NOMO-1 (cell line): ENCODE measurements at regions not wholly inside any gene's neighbourhood (a gene's known extent, or its start where the extent isn't known, plus 50 kb on each side); places are given as distances from the start of the nearest gene placed in this dataset.

Experiments
- DNase-seq, 2 experiments: peaks; one replicate each; lab custom pipeline; 2025; ENCODE audit not compliant: unreplicated experiment in 2 of 2; lab: John Stamatoyannopoulos, UW

- DNase-seq, result no peak
Measured at GRCh38 chr2:204104811-204105210, 168.2 kb downstream of the ICOS start.

DNA sequence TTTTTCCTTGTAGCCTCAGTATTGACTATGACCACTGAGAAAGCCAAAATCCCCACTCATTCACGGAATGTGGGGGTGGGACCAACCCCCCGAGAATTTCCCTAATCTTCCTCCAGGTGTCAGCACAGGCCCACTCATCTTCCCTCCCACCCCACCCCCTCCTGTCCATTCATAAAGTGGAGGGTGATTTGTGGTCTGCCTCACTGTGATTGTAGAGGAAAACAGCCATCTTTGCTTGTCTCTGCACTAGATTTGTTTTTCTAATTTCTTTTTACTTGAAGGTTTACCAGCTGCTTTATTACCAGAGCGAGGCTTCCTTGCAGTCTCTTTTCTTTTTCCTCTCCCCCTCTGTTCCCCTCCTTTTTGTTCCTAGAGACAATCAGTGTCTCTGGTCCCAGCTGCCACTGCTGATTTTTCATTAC lies 171.8 kb downstream of the ICOS start:
- DNase-seq, result no peak

DNA sequence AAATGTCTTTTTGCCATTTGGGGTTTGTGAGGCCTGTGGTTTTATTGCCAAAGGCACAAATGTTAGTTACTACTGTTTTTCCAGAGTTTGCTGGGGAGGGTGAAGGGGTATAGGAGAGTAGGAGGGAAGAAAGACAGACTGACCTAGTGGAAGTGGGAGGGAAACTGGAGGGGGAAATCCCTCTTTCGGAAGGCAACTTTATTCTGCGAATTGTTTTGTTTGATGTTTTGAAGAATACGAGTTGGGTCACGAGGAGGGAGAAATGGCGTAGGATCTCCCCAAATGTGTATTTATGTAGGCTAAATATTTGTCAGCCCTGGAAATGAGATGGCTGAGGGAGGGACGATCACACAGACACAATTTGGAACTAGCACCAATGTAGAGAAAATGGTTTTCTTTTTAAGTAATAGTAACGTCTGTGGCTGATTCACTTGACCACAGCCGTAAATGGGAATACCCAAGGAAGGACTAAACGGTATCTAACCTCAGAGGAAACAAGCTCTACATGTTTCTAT lies 172.3 kb downstream of the ICOS start:
- no peak for DNase-seq

DNA sequence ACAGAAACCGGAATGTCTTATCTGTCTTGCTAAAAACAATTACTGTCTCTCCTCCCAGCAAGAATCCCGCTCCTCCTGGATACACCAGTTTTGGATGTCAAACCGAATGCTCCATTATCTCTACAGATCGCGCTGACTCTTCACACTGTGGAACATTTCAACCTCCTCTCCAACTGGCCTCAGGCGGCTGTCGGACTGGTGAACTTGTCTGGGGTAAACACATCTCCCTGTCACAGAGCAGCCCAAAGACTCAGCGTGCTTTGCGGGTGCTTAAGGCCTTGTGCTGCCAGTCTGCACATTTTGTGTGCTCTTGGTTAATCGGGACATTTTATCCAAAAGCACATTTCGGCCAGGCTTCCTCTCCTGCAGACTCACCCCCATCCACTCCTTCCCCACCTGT lies 173.1 kb downstream of the ICOS start:
- no peak for DNase-seq

DNA sequence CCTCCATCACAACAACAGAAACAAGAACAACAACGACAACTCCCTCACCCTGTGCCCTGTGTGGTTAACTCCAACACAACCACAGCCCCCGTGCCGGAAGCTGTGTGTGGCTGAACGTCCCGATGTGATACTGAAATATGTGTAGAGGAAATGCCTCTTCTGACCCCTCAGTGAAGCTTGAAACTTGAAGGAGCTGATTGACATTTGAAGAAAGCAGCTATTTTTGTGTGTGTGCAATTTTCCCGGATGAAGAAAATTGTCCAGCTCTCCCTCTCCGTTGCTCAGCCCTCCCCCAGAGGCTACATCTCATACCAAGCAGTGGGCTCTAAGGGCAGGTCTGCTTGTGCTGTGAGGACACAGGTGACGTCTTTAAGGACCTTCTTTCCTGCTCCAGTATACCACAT lies 173.8 kb downstream of the ICOS start:
- DNase-seq, result no peak

DNA sequence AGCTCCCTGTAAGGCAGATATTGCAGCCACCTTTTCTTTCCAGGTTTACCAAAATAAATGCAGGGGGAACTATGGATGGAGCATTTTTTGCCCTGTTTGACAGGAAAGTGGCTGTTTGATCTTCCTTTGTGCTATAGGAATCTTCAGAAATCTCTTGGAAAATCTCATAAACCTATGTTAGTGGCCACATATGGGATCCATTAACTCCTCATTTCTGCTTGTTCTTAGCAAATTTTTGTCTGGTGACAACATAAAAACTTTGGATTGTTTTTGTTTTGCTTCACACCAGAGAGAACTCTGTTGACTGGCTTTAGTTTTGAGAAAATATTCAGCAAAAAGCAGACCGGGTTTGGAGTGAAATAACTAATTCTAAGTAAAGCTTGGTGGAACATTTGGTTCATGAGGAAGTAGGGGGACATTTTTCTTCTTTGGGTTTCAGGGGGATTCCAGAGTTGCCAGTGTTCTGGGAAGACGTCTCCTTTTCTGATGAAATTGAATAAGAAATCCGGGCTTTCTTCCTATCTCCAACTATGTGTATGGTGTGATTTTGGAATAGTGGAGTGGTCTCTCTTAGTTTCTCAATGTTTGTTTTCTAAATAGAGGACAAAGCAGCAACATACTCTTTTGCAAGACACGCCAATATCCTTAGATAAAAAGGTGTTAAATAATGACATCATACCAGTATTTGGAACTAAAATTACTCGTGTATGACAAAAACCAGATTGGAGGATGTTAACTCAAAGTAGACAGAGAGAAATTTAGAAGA lies 174.4 kb downstream of the ICOS start:
- no peak for DNase-seq

GRCh38 chr2:204112084-204112770 lies 175.7 kb downstream of the ICOS start:
- DNase-seq, result no peak

DNA sequence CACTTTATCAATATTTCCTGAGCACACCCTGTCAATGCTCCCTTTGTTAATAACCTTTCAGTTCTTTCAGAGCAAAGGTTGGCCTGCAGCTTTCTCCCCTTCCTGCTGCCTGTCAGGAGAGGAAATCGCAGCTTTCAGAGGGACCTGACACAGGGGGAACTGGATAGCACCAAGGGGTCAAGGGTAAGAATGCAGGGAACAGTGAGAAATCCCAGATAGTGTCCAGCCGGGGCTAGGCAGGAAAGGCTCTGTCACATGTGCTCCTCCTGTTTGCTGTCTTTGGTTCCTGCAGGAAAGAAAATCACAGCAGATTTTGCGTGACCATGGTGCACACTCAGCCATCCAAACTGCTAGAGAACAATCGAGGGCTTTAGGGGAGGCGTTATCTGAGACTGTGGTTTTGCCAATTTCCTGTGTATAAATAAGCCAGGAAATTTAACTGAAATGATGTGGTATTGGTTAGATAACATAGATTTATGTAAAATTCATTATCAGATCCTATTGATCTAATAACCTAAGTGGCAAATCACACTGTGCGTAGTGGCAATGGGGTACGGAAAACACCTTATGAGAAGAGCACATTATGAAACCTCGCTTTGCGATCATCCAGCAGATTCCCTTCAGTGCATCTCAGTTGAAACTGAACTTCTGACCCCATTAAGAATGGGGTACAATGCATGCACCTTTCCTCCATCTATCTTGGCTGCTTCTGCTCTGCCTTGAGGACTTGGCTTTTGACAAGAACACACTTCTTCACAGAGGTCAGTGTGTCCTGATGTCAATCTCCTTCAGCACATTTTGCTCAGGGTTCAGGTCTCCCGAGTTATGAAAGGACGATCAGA lies 178.0 kb downstream of the ICOS start:
- DNase-seq, result no peak

GRCh38 chr2:204115137-204116056 lies 178.8 kb downstream of the ICOS start:
- DNase-seq, result no peak

DNA sequence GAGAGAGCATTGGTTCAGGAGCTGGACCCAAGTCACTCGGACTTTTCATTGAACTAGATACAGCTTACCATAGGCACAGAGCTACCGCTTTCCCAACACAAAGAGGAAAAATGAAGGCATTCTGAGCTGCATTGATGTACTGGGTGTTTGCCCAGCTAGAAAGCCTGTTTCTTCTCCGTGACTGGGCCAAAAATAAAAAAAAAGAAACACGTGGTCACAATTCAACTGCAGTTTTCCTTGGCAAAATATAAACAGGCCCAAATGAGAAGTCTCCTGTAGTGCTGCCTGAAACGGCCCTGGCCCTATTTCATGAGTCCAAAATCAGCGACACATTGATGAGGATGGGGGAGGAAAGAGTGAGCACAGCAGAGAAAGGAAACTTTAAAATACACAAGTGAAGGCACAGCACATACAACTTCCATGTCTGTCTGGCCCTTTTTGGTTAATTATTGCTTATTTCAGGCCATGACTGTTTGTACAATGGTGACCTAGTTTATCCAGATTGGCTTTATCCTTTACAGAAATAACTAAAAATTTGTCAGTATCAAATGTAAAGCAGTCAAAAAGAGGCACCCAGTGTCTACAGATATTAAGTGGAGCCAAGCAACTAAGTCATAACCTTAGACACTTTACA lies 179.7 kb downstream of the ICOS start:
- DNase-seq, result no peak

- no peak for DNase-seq
Measured at GRCh38 chr2:204122425-204122824, 185.9 kb downstream of the ICOS start.

- no peak for DNase-seq
Measured at GRCh38 chr2:204124140-204124750, 187.7 kb downstream of the ICOS start.

DNA sequence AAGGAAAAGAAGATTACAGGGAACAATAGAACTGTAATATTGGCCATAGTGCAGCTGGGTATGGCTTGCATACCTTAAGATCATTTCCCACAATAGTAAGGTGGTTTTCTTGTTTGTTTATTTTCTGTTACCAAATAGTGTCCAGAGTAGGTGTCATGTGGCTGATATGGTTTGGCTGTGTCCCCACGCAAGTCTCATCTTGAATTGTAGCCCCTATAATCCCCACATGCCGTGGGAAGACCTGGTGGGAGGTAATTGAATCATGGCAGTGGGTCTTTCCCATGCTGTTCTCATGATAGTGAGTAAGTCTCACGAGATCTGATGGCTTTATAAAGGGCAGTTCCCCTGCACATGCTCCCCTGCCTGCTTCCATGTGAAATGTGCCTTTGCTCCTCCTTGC lies 190.1 kb downstream of the ICOS start:
- no peak for DNase-seq

DNA sequence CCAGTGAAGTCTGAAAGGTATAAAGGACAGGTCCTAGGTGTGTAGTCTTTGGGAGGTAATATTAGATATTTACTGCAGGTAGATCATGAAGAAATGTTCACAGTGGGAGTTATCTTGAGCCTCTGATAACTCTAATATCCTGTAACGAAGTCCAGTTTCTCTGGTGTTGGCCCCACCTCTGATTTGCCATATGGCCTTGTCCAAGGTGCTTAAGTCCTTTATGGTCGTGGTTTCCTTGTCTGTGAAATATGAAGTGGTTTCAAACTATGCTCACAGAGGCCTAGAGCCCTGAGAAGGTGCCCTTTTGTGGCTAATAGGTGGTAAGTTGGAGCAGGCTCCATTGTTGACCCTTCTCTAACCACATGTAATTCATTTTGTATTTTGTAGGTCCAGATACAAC lies 190.7 kb downstream of the ICOS start:
- DNase-seq, result no peak

DNA sequence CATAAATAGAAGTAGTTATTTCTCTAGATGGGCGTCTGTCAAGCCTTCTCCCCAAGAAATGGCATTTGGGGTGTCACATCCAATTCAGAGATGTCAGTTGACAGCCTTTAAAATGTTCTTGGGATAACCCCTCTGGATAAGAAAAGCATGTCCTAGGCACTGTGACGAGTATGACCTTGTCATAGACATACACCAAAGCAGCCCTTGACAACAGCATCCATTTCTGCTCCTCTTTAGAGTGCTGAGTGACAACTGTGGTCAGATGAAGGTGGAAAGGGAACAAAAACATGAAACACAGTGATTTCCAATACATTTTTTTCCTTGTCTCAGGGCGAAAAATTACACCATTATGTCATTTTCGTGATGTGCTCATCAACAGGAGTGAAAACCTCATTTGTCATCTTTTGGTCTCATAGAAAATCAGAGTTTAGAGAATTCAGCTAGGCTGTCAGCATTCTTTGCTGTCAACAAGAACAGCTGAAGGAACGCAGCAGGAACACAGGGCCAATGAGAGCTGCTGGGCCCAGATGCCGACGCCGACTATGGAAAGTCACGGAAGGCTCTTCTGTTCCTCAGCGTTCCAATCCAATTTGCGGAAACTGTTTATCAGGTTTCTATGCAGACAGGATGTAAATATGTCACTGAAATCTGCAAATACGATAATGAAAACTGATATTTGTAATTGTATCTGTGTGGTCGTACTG lies 193.2 kb downstream of the ICOS start:
- no peak for DNase-seq

DNA sequence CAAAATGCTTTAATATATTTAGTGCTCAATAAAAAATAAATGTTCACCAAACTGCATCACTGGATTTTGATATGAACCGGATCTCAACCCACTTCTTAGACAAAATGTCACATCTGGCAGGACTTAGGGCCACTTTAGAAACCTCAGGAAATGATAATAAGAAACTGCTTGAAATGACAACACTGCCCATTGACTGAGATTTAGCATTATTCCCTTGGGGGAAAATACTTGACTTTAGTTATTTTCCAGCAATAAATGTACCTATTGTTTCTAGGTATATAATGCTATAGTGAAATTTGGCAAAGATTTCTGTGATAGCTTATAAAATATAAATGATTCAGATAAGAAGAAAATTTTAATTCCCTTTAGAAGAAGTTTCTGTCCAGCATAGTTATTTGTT lies 195.1 kb downstream of the ICOS start:
- DNase-seq, result no peak

DNA sequence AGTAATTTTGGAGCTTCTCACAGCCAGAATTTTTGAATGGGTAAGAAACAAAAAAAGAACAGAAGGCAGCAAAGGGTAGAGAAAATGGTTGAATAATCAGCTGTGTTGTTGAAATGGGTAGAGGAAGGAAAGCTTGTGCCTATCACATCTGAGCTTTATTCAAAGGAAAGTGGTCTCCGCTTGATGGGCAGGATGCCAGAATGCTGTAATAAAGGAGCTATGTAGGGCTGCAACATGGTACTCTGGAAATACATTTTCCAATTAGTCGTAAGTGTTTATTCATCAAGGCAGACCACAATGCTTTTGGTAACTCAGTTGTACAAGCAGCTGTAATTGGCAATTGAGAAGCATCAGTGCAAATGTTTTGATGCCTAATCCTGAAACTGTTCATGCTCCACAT lies 196.9 kb downstream of the ICOS start:
- no peak for DNase-seq

DNA sequence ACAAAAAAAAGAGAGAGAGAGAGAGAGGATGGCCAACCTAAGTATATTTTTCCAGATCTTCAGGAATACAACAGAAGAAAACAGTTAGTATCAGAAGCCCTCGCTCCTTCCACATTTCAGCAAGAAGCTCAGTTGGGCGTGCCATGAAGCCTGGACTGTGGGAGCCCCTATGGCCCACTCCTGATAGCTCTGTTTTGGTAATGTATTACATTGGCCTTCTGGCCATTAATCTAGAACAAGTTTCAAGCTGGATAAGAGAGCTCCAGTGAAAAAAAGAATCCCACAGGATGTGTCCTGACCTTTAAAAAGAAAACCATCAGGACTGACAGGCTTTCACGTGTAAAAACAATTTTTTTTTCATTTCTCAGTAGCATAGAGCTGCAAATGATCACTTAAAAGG lies 197.9 kb downstream of the ICOS start:
- DNase-seq, result no peak

- DNase-seq, result no peak
Measured at GRCh38 chr2:204135752-204136151, 199.2 kb downstream of the ICOS start.
